HCT116 (cell line): ENCODE measurements at regions not wholly inside any gene's neighbourhood (a gene's known extent, or its start where the extent isn't known, plus 50 kb on each side); places are given as distances from the start of the nearest gene placed in this dataset.

Experiments used
- ATAC-seq: fragments of 200-7000 bp; cut with Tn5 transposase; 2 replicates; pipeline ENCODE4 v1.9.1; 2020; ENCODE audit warnings: mild to moderate bottlenecking, moderate library complexity
- BruUV-seq: library from RNA; stranded (reverse); fragments of 400-500 nt; replicated peaks from 2 replicates; lab custom pipeline; 2021; lab: Mats Ljungman, UMichigan
- CTCF ChIA-PET: fragments of 300-600 bp; sonication (Branson Sonifier 250); formaldehyde crosslinking; loops from one replicate; lab custom pipeline; 2021; ENCODE audit warnings: antibody characterized with exemption; lab: Charles Lee
- POLR2A ChIA-PET: fragments of 300-600, 350-600 bp; sonication (Branson Sonifier 250); formaldehyde crosslinking; loops from one replicate; lab custom pipeline; 2021; ENCODE audit warnings: antibody characterized with exemption; lab: Charles Lee
- RAD21 ChIA-PET, 2 experiments: fragments of 300-600 bp; sonication (Branson Sonifier 250); formaldehyde crosslinking; loops; one replicate each; lab custom pipeline; 2023; ENCODE audit warnings: low total read pairs in 2 of 2; ENCODE audit not compliant: uncharacterized antibody in 2 of 2, unreplicated experiment in 2 of 2, low non-redundant PET in 1 of 2; lab: Charles Lee
- DNase-seq: peaks from one replicate; pipeline ENCODE4 v3.0.0-alpha.2; 2010; ENCODE audit warnings: low read depth, low spot score
- H2AFZ ChIP-seq: fragments of 200-600 bp; shearing (Covaris generic), sonication (generic); 2 replicates; pipeline ENCODE4 v1.6.1; 2017; ENCODE audit warnings: low read depth, mixed run types, mixed read lengths, antibody characterized with exemption, low read length; ENCODE audit not compliant: poor library complexity, severe bottlenecking
- H3K27ac ChIP-seq: 2 replicates; pipeline ENCODE4 v1.5.1; 2012; ENCODE audit warnings: low read depth, low read length
- H3K27me3 ChIP-seq: fragments of 200-600 bp; sonication (generic); 2 replicates; pipeline ENCODE4 v1.6.1; 2016; ENCODE audit warnings: mixed run types, low read length, mixed read lengths; ENCODE audit not compliant: insufficient read depth
- H3K36me3 ChIP-seq, 2 experiments: fragments of 200-500 bp in 1 of 2; fragments of 200-600 bp in 1 of 2; sonication (Bioruptor generic) in 1 of 2; sonication (generic) in 1 of 2; 2 replicates each; pipeline versions ENCODE4 v1.5.1 to v1.6.1; 2014 to 2016; ENCODE audit warnings: low read length in 2 of 2, inconsistent platforms in 1 of 2, mixed read lengths in 1 of 2, mixed run types in 1 of 2; ENCODE audit not compliant: insufficient read depth in 2 of 2, control insufficient read depth in 1 of 2
- H3K4me1 ChIP-seq, 2 experiments: fragments of 200-600 bp in 1 of 2; sonication (generic) in 1 of 2; 2 replicates each; pipeline versions ENCODE4 v1.5.1 to v1.6.1; 2012 to 2017; ENCODE audit warnings: low read length in 2 of 2, inconsistent platforms in 1 of 2, mild to moderate bottlenecking in 1 of 2, mixed read lengths in 1 of 2, mixed run types in 1 of 2, moderate library complexity in 1 of 2; ENCODE audit not compliant: insufficient read depth in 2 of 2, control insufficient read depth in 1 of 2
- H3K4me2 ChIP-seq: fragments of 200-600 bp; sonication (generic); 2 replicates; pipeline ENCODE4 v1.6.1; 2017; ENCODE audit warnings: mixed run types, low read length, mixed read lengths
- H3K4me3 ChIP-seq, 2 experiments: fragments of 200-600 bp in 1 of 2; sonication (generic) in 1 of 2; replicated peaks in 1 of 2; 2 replicates each; pipeline ENCODE4 v1.5.1; 2011 to 2016; ENCODE audit warnings: low read length in 2 of 2, control low read depth in 1 of 2, low read depth in 1 of 2, mild to moderate bottlenecking in 1 of 2, mixed read lengths in 1 of 2, mixed run types in 1 of 2
- H3K79me2 ChIP-seq: fragments of 200-600 bp; sonication (generic); 2 replicates; pipeline ENCODE4 v1.6.1; 2017; ENCODE audit warnings: mild to moderate bottlenecking, mixed run types, low read length, moderate library complexity, mixed read lengths; ENCODE audit not compliant: insufficient read depth
- H3K9ac ChIP-seq: fragments of 200-600 bp; sonication (generic); 2 replicates; pipeline ENCODE4 v1.6.1; 2016; ENCODE audit warnings: low read length, mixed read lengths
- H3K9me2 ChIP-seq: fragments of 200-600 bp; sonication (generic), shearing (Covaris generic); 2 replicates; pipeline ENCODE4 v1.6.1; 2017; ENCODE audit warnings: mixed run types, mild to moderate bottlenecking, moderate library complexity; ENCODE audit not compliant: insufficient read depth
- H3K9me3 ChIP-seq, 2 experiments: fragments of 200-500 bp in 1 of 2; fragments of 200-600 bp in 1 of 2; sonication (Bioruptor generic) in 1 of 2; sonication (generic) in 1 of 2; 2 replicates each; pipeline ENCODE4 v1.6.1; 2014 to 2017; ENCODE audit warnings: low read length in 2 of 2, mixed read lengths in 2 of 2, inconsistent platforms in 1 of 2, low read depth in 1 of 2, mild to moderate bottlenecking in 1 of 2, mixed run types in 1 of 2, moderate library complexity in 1 of 2; ENCODE audit not compliant: control insufficient read depth in 1 of 2, insufficient read depth in 1 of 2
- H4K20me1 ChIP-seq: fragments of 200-600 bp; sonication (generic), shearing (Covaris generic); 2 replicates; pipeline ENCODE4 v1.6.1; 2017; ENCODE audit warnings: mixed run types, mild to moderate bottlenecking, moderate library complexity; ENCODE audit not compliant: insufficient read depth
- CBX3 ChIP-seq: IDR thresholded peaks from 2 replicates; pipeline ENCODE4 v1.6.1; 2012; ENCODE audit warnings: low read depth
- CEBPB ChIP-seq: IDR thresholded peaks from 2 replicates; pipeline ENCODE4 v1.6.1; 2012; ENCODE audit warnings: low read depth
- EZH2 ChIP-seq: fragments of 200-600 bp; sonication (generic); IDR thresholded peaks from 2 replicates; pipeline ENCODE4 v1.6.1; 2017; ENCODE audit warnings: antibody characterized with exemption, mixed run types
- EZH2phosphoT487 ChIP-seq: fragments of 200-600 bp; IDR thresholded peaks from 2 replicates; pipeline ENCODE4 v1.6.1; 2018; ENCODE audit warnings: antibody characterized with exemption, borderline replicate concordance
- JUND ChIP-seq: IDR thresholded peaks from 2 replicates; pipeline ENCODE4 v1.6.1; 2012
- POLR2A ChIP-seq: IDR thresholded peaks from 2 replicates; pipeline ENCODE4 v1.7.0; 2011; ENCODE audit warnings: borderline replicate concordance; ENCODE audit not compliant: insufficient read depth, insufficient read length; ENCODE audit errors: extremely low read depth
- POLR2AphosphoS5 ChIP-seq: IDR thresholded peaks from 2 replicates; pipeline ENCODE4 v1.6.1; 2011; ENCODE audit warnings: mild to moderate bottlenecking, low read depth, low read length, moderate library complexity
- SP1 ChIP-seq: IDR thresholded peaks from 2 replicates; pipeline ENCODE4 v1.6.1; 2012; ENCODE audit warnings: low read depth
- SRF ChIP-seq: IDR thresholded peaks from 2 replicates; pipeline ENCODE4 v1.6.1; 2012; ENCODE audit warnings: low read depth
- YY1 ChIP-seq: IDR thresholded peaks from 2 replicates; pipeline ENCODE4 v1.6.1; 2011; ENCODE audit warnings: low read length, low read depth, moderate library complexity, mild to moderate bottlenecking; ENCODE audit not compliant: insufficient replicate concordance; ENCODE audit errors: extremely low read depth
- ZFX ChIP-seq: fragments of 450-650 bp; IDR thresholded peaks from 2 replicates; pipeline ENCODE4 v1.6.1; 2017
- ZNF274 ChIP-seq: fragments of 200-500 bp; sonication (Bioruptor generic); IDR thresholded peaks from 2 replicates; pipeline ENCODE4 v1.6.1; 2014; ENCODE audit warnings: mild to moderate bottlenecking, low read depth, low read length, inconsistent platforms
- intact Hi-C: fragments of 100-400 bp; cut with micrococcal nuclease; formaldehyde crosslinking; loops from 2 replicates; pipeline ENCODE4 v1.10.0; 2022
- TF ChIP-seq, protein P1 (sequence below): IDR thresholded peaks from 2 replicates; pipeline ENCODE4 v1.6.1; 2012; ENCODE audit warnings: low read depth
- TF ChIP-seq, protein P2 (sequence below): IDR thresholded peaks from 2 replicates; pipeline ENCODE4 v1.6.1; 2012
- TF ChIP-seq, protein P3 (sequence below): IDR thresholded peaks from 2 replicates; pipeline ENCODE4 v1.6.1; 2012
- TF ChIP-seq, protein P4 (sequence below), 3 experiments: fragments of 200-600 bp in 1 of 3; sonication (generic) in 1 of 3; IDR thresholded peaks in 2 of 3; conservative IDR thresholded peaks in 1 of 3; 2 replicates each; pipeline ENCODE4 v1.5.1; 2012 to 2017; ENCODE audit warnings: low read depth in 2 of 3, low read length in 2 of 3, antibody characterized with exemption in 1 of 3, borderline replicate concordance in 1 of 3, control low read depth in 1 of 3, mild to moderate bottlenecking in 1 of 3, mixed read lengths in 1 of 3, mixed run types in 1 of 3, moderate library complexity in 1 of 3; ENCODE audit not compliant: insufficient read depth in 1 of 3

DNA sequence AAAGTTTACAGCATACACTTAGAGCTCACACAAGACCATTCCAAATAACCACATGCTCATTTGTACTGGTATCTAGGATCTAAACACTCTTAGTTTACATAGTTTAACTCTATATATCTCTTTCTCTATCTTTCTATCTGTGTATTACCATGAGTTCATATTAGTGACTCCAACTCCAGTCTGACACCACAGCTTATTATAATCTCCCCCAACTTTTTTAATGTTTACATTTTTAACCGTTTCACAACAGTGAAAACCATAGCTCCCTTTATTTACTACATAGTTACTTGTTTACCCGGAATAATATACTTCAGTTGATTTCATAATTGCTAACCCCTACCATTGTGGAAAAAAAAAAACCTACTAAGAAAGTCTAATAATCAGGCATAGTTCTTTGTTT, 362.4 kb upstream of the RGS17 start (continued):
- TF ChIP-seq, protein P1, sequence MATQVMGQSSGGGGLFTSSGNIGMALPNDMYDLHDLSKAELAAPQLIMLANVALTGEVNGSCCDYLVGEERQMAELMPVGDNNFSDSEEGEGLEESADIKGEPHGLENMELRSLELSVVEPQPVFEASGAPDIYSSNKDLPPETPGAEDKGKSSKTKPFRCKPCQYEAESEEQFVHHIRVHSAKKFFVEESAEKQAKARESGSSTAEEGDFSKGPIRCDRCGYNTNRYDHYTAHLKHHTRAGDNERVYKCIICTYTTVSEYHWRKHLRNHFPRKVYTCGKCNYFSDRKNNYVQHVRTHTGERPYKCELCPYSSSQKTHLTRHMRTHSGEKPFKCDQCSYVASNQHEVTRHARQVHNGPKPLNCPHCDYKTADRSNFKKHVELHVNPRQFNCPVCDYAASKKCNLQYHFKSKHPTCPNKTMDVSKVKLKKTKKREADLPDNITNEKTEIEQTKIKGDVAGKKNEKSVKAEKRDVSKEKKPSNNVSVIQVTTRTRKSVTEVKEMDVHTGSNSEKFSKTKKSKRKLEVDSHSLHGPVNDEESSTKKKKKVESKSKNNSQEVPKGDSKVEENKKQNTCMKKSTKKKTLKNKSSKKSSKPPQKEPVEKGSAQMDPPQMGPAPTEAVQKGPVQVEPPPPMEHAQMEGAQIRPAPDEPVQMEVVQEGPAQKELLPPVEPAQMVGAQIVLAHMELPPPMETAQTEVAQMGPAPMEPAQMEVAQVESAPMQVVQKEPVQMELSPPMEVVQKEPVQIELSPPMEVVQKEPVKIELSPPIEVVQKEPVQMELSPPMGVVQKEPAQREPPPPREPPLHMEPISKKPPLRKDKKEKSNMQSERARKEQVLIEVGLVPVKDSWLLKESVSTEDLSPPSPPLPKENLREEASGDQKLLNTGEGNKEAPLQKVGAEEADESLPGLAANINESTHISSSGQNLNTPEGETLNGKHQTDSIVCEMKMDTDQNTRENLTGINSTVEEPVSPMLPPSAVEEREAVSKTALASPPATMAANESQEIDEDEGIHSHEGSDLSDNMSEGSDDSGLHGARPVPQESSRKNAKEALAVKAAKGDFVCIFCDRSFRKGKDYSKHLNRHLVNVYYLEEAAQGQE, result no peak
- no peak for TF ChIP-seq EZH2

DNA sequence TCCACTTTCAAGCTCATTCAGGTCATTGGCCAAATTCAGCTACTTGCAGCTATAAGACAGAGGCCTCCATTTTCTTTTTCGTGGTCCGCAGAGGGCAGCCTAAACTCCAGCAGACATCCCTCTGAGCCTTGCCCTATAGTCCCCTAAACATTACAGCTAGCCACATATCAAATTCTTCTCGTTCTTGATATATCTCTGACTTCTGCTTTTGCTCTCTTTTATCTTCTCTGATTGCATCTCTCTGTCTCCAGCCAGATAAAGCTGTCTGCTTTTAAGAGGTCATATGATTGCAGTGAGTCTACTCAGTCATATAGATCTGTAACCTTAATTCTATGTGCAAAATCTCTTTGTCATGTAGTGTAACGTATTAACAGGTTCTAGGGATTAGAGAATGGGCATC, 358.4 kb upstream of the RGS17 start:
- Histone ChIP-seq H3K36me3 (no peaks in the 10 kb centered on the region), H3K4me2 (no peak overlapping the region), H3K9me3 (no peaks in the 10 kb centered on the region), H4K20me1 (no peaks in the 10 kb centered on the region), H3K27ac (no peak overlapping the region), H3K27me3 (no peaks in the 10 kb centered on the region; the same call in 1 of the 2 replicates), H3K79me2 (no peaks in the 10 kb centered on the region), H3K9ac (no peak overlapping the region), H3K9me2 (no peaks in the 10 kb centered on the region), H3K4me3 (no peak overlapping the region), H2AFZ (no peak overlapping the region), H3K4me1 (no peaks in the 10 kb centered on the region)
- ChIA-PET RAD21 (no interaction called here), POLR2A (no interaction called here), CTCF (no interaction called here)
- BruUV-seq, result no TSS peak
- intact Hi-C loops, result no loop called here
- TF ChIP-seq EZH2phosphoT487, result no peak
- no peak for TF ChIP-seq POLR2AphosphoS5
- TF ChIP-seq, protein P2, sequence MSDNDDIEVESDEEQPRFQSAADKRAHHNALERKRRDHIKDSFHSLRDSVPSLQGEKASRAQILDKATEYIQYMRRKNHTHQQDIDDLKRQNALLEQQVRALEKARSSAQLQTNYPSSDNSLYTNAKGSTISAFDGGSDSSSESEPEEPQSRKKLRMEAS, result no peak
- no peak for TF ChIP-seq SP1
- no peak for TF ChIP-seq CBX3
- no peak for TF ChIP-seq YY1
- TF ChIP-seq SRF, result no peak
- TF ChIP-seq ZNF274, result no peak
- TF ChIP-seq, protein P3, sequence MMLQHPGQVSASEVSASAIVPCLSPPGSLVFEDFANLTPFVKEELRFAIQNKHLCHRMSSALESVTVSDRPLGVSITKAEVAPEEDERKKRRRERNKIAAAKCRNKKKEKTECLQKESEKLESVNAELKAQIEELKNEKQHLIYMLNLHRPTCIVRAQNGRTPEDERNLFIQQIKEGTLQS, result no peak
- no peak for TF ChIP-seq POLR2A
- TF ChIP-seq JUND, result no peak
- TF ChIP-seq, protein P4, sequence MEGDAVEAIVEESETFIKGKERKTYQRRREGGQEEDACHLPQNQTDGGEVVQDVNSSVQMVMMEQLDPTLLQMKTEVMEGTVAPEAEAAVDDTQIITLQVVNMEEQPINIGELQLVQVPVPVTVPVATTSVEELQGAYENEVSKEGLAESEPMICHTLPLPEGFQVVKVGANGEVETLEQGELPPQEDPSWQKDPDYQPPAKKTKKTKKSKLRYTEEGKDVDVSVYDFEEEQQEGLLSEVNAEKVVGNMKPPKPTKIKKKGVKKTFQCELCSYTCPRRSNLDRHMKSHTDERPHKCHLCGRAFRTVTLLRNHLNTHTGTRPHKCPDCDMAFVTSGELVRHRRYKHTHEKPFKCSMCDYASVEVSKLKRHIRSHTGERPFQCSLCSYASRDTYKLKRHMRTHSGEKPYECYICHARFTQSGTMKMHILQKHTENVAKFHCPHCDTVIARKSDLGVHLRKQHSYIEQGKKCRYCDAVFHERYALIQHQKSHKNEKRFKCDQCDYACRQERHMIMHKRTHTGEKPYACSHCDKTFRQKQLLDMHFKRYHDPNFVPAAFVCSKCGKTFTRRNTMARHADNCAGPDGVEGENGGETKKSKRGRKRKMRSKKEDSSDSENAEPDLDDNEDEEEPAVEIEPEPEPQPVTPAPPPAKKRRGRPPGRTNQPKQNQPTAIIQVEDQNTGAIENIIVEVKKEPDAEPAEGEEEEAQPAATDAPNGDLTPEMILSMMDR (IDR thresholded peaks at IDR 0.05 in 2 of 3, conservative IDR thresholded peaks at IDR 0.05 in 1 of 3; ENCODE audit: borderline replicate concordance in 1 of 3, insufficient read depth in 1 of 3, low read depth in 2 of 3, low read length in 2 of 3), result no peak
- TF ChIP-seq EZH2, result no peak
- no peak for TF ChIP-seq CEBPB
- TF ChIP-seq ZFX, result no peak
- DNase-seq (no peak), ATAC-seq (no peak)
